DMS153 treated with DMSO at 0.1 percent for 48 hours (cell line): ENCODE measurements at regions not wholly inside any gene's neighbourhood (a gene's known extent, or its start where the extent isn't known, plus 50 kb on each side); places are given as distances from the start of the nearest gene placed in this dataset.
"Not testable (repeated sequence)": the region's sequence is repeated elsewhere in the genome, so short reads cannot be mapped to it uniquely, and the experiment has no call there.

Source experiments
- DNase-seq: peaks from one replicate; lab custom pipeline; 2025; ENCODE audit not compliant: unreplicated experiment; lab: John Stamatoyannopoulos, UW

- DNase-seq, result no peak
Observed at GRCh38 chr6:165012183-165012582, 297.2 kb downstream of the C6orf118 start.

GRCh38 chr6:165010556-165011535 is 298.6 kb downstream of the C6orf118 start:
- DNase-seq, result no peak

- no peak for DNase-seq
Observed at GRCh38 chr6:165008971-165009370, 300.4 kb downstream of the C6orf118 start.

GRCh38 chr6:165002866-165003265 is 306.5 kb downstream of the C6orf118 start:
- DNase-seq, result no peak

- no peak for DNase-seq
Observed at GRCh38 chr6:165002358-165002757, 307.0 kb downstream of the C6orf118 start.

- no peak for DNase-seq
Observed at GRCh38 chr6:165001502-165002157, 307.8 kb downstream of the C6orf118 start.

- DNase-seq, result no peak
Observed at GRCh38 chr6:164998297-164998696, 311.1 kb downstream of the C6orf118 start.

- no peak for DNase-seq
Observed at GRCh38 chr6:164996838-164997237, 312.6 kb downstream of the C6orf118 start.

GRCh38 chr6:164991573-164991972 is 317.8 kb downstream of the C6orf118 start:
- DNase-seq, result no peak

GRCh38 chr6:164990901-164991300 is 318.5 kb downstream of the C6orf118 start:
- DNase-seq, result no peak

- no peak for DNase-seq
Observed at GRCh38 chr6:164982389-164982788, 327.0 kb downstream of the C6orf118 start.

- DNase-seq, result no peak
Observed at GRCh38 chr6:164967102-164967501, 342.3 kb downstream of the C6orf118 start.

GRCh38 chr6:164962805-164963204 is 346.6 kb downstream of the C6orf118 start:
- DNase-seq, result no peak

- DNase-seq, result no peak
Observed at GRCh38 chr6:164947164-164947563, 362.2 kb downstream of the C6orf118 start.

GRCh38 chr6:164942271-164942670 is 367.1 kb downstream of the C6orf118 start:
- DNase-seq, result no peak

GRCh38 chr6:164933238-164933794 is 376.1 kb downstream of the C6orf118 start:
- DNase-seq, result not testable (repeated sequence)

- no peak for DNase-seq
Observed at GRCh38 chr6:164929408-164929977, 379.9 kb downstream of the C6orf118 start.

- DNase-seq, result no peak
Observed at GRCh38 chr6:164928728-164929407, 380.5 kb downstream of the C6orf118 start.

GRCh38 chr6:164928057-164928727 is 381.2 kb downstream of the C6orf118 start:
- peak; percentile 35 for DNase-seq
